ENCODE measurements at regions not wholly inside any gene's neighbourhood (a gene's known extent, or its start where the extent isn't known, plus 50 kb on each side); places are given as distances from the start of the nearest gene placed in this dataset.
"Not testable (repeated sequence)": the region's sequence is repeated elsewhere in the genome, so short reads cannot be mapped to it uniquely, and the experiment has no call there.

- not testable (repeated sequence) for H3K23ac ChIP-seq (ENCODE audit: low read length); H4K91ac ChIP-seq (ENCODE audit: low read depth, low read length); H2BK5ac ChIP-seq (ENCODE audit: low read depth, low read length, poor library complexity); H3K27ac ChIP-seq (ENCODE audit: low read depth, low read length); H3K4me1 ChIP-seq (ENCODE audit: control insufficient read depth in 1 of 2, insufficient read depth in 2 of 2, low read length in 2 of 2); H2AK5ac ChIP-seq (ENCODE audit: low read length); H3K14ac ChIP-seq (ENCODE audit: low read length); H2BK12ac ChIP-seq (ENCODE audit: low read length); H3K9ac ChIP-seq (ENCODE audit: low read length); H3K79me1 ChIP-seq (ENCODE audit: low read length); DNase-seq; H4K12ac ChIP-seq (ENCODE audit: low read depth, low read length); H3K79me2 ChIP-seq (ENCODE audit: control insufficient read depth, insufficient read depth, low read length, poor library complexity); H2AFZ ChIP-seq (ENCODE audit: insufficient read depth, low read length, poor library complexity); H3K4me2 ChIP-seq (ENCODE audit: low read length); H3K4me3 ChIP-seq (ENCODE audit: low read depth, low read length); H4K8ac ChIP-seq (ENCODE audit: low read depth, low read length); H3K18ac ChIP-seq (ENCODE audit: low read length); H2BK120ac ChIP-seq (ENCODE audit: insufficient read depth, low read length, poor library complexity); H3K4ac ChIP-seq (ENCODE audit: low read depth, low read length); H3K36me3 ChIP-seq (ENCODE audit: control insufficient read depth in 1 of 2, insufficient read depth in 2 of 2, low read length in 2 of 2); H3K27me3 ChIP-seq (ENCODE audit: insufficient read depth, low read length); H3K9me3 ChIP-seq (ENCODE audit: insufficient read depth, low read depth, low read length)
- WGBS (ENCODE audit: extremely low coverage, insufficient coverage, insufficient read length) = no CpG with 5 or more reads among the region's 5 CpGs
Observed at GRCh38 chr4:19154267-19154666, 1097.4 kb upstream of the SLIT2 start.

DNA sequence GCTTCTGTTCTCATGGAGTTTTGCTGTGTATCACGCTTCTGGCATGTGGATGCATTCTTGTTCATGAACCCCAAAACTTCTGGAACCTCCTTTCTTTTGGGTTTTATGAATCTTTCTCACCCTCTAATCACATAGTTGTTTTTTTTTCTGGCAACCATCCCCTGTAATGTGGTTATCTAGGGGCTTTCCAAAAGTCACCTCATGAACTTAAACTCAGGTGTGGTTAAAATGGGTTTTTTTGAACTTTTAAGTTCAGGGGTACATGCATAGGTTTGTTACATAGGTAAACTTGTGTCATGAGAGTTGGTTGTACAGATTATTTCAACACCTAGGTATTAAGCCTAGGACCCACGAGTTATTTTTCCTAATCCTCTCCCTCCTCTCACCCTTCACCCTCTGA lies 1099.4 kb upstream of the SLIT2 start:
- no peaks in the 10 kb centered on the region for H3K36me3 ChIP-seq (ENCODE audit: control insufficient read depth in 1 of 2, insufficient read depth in 2 of 2, low read length in 2 of 2)
- H2BK120ac ChIP-seq (ENCODE audit: insufficient read depth, low read length, poor library complexity) = no peak overlapping the region
- H3K9me3 ChIP-seq (ENCODE audit: insufficient read depth, low read depth, low read length) = no peaks in the 10 kb centered on the region
- H3K4me2 ChIP-seq (ENCODE audit: low read length) = no peak overlapping the region
- no peak overlapping the region for H3K4ac ChIP-seq (ENCODE audit: low read depth, low read length)
- H3K27ac ChIP-seq (ENCODE audit: low read depth, low read length) = no peak overlapping the region
- H3K79me1 ChIP-seq (ENCODE audit: low read length) = no peaks in the 10 kb centered on the region
- no peak overlapping the region for H4K8ac ChIP-seq (ENCODE audit: low read depth, low read length)
- peaks cover 0 to 2% of the 10 kb centered on the region in 2 experiments for H3K4me1 ChIP-seq (ENCODE audit: control insufficient read depth in 1 of 2, insufficient read depth in 2 of 2, low read length in 2 of 2)
- no peak overlapping the region for H3K23ac ChIP-seq (ENCODE audit: low read length)
- no peak overlapping the region for H2BK5ac ChIP-seq (ENCODE audit: low read depth, low read length, poor library complexity)
- no peak overlapping the region for H2AFZ ChIP-seq (ENCODE audit: insufficient read depth, low read length, poor library complexity)
- H3K79me2 ChIP-seq (ENCODE audit: control insufficient read depth, insufficient read depth, low read length, poor library complexity) = no peaks in the 10 kb centered on the region
- no peak overlapping the region for H4K12ac ChIP-seq (ENCODE audit: low read depth, low read length)
- no peak overlapping the region for H3K4me3 ChIP-seq (ENCODE audit: low read depth, low read length)
- no peak overlapping the region for H3K18ac ChIP-seq (ENCODE audit: low read length)
- no peak overlapping the region for H4K91ac ChIP-seq (ENCODE audit: low read depth, low read length)
- DNase-seq = no peak
- no CpG with 5 or more reads among the region's 2 CpGs for WGBS (ENCODE audit: extremely low coverage, insufficient coverage, insufficient read length)
- H3K9ac ChIP-seq (ENCODE audit: low read length) = no peak overlapping the region
- no peak overlapping the region for H2BK12ac ChIP-seq (ENCODE audit: low read length)
- H2AK5ac ChIP-seq (ENCODE audit: low read length) = no peak overlapping the region
- no peak overlapping the region for H3K14ac ChIP-seq (ENCODE audit: low read length)
- H3K27me3 ChIP-seq (ENCODE audit: insufficient read depth, low read length) = no peaks in the 10 kb centered on the region

- H4K91ac ChIP-seq (ENCODE audit: low read depth, low read length) = no peak overlapping the region
- H2AFZ ChIP-seq (ENCODE audit: insufficient read depth, low read length, poor library complexity) = no peak overlapping the region
- H3K4me1 ChIP-seq (ENCODE audit: control insufficient read depth in 1 of 2, insufficient read depth in 2 of 2, low read length in 2 of 2) = peaks cover 0 to under 1% of the 10 kb centered on the region in 2 experiments
- no peak overlapping the region for H4K12ac ChIP-seq (ENCODE audit: low read depth, low read length)
- H3K9me3 ChIP-seq (ENCODE audit: insufficient read depth, low read depth, low read length) = no peaks in the 10 kb centered on the region
- H3K4me3 ChIP-seq (ENCODE audit: low read depth, low read length) = no peak overlapping the region
- no peaks in the 10 kb centered on the region for H3K79me1 ChIP-seq (ENCODE audit: low read length)
- H3K27me3 ChIP-seq (ENCODE audit: insufficient read depth, low read length) = no peaks in the 10 kb centered on the region
- no peaks in the 10 kb centered on the region for H3K79me2 ChIP-seq (ENCODE audit: control insufficient read depth, insufficient read depth, low read length, poor library complexity)
- no peak overlapping the region for H4K8ac ChIP-seq (ENCODE audit: low read depth, low read length)
- no peaks in the 10 kb centered on the region for H3K36me3 ChIP-seq (ENCODE audit: control insufficient read depth in 1 of 2, insufficient read depth in 2 of 2, low read length in 2 of 2)
- H3K27ac ChIP-seq (ENCODE audit: low read depth, low read length) = no peak overlapping the region
- no peak overlapping the region for H3K18ac ChIP-seq (ENCODE audit: low read length)
- H3K14ac ChIP-seq (ENCODE audit: low read length) = no peak overlapping the region
- no peak overlapping the region for H3K23ac ChIP-seq (ENCODE audit: low read length)
- WGBS (ENCODE audit: extremely low coverage, insufficient coverage, insufficient read length) = no CpG with 5 or more reads among the region's 1 CpG
- no peak overlapping the region for H2BK120ac ChIP-seq (ENCODE audit: insufficient read depth, low read length, poor library complexity)
- DNase-seq = no peak
- no peak overlapping the region for H2AK5ac ChIP-seq (ENCODE audit: low read length)
- H3K9ac ChIP-seq (ENCODE audit: low read length) = no peak overlapping the region
- H3K4me2 ChIP-seq (ENCODE audit: low read length) = no peak overlapping the region
- no peak overlapping the region for H3K4ac ChIP-seq (ENCODE audit: low read depth, low read length)
- H2BK5ac ChIP-seq (ENCODE audit: low read depth, low read length, poor library complexity) = no peak overlapping the region
- no peak overlapping the region for H2BK12ac ChIP-seq (ENCODE audit: low read length)
Observed at GRCh38 chr4:19151684-19152083, 1100.0 kb upstream of the SLIT2 start.

DNA sequence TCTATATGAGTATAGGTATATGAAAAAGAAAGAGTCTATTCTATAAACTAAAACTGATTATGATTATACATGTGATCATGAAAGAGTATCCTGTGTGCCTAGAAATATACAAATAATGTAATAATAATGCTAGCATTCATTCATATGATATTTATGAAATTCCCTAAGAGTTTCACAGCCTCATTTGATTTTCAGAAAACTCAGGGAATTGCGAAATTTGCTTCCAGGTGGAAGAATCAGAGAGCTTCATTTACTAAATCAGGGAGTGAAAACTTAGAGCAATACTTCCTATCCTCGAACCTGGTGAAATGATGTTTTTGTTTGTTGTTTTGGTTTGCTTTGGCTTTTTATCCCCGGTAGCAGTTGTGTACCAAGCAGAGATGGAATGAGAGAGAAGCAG lies 1105.7 kb upstream of the SLIT2 start:
- no peak overlapping the region for H4K12ac ChIP-seq (ENCODE audit: low read depth, low read length)

More for the DNA sequence above, 1105.7 kb upstream of the SLIT2 start:
- no peak overlapping the region for H3K4me3 ChIP-seq (ENCODE audit: low read depth, low read length)
- H2BK120ac ChIP-seq (ENCODE audit: insufficient read depth, low read length, poor library complexity) = no peak overlapping the region
- no peak overlapping the region for H2AK5ac ChIP-seq (ENCODE audit: low read length)
- H2AFZ ChIP-seq (ENCODE audit: insufficient read depth, low read length, poor library complexity) = no peak overlapping the region
- no peaks in the 10 kb centered on the region for H3K79me1 ChIP-seq (ENCODE audit: low read length)
- H3K79me2 ChIP-seq (ENCODE audit: control insufficient read depth, insufficient read depth, low read length, poor library complexity) = no peaks in the 10 kb centered on the region
- H3K18ac ChIP-seq (ENCODE audit: low read length) = no peak overlapping the region
- no peak overlapping the region for H3K4ac ChIP-seq (ENCODE audit: low read depth, low read length)
- no peaks in the 10 kb centered on the region for H3K4me1 ChIP-seq (ENCODE audit: control insufficient read depth in 1 of 2, insufficient read depth in 2 of 2, low read length in 2 of 2)
- H4K91ac ChIP-seq (ENCODE audit: low read depth, low read length) = no peak overlapping the region
- no peak overlapping the region for H3K9ac ChIP-seq (ENCODE audit: low read length)
- no CpG with 5 or more reads among the region's 3 CpGs for whole genome bisulfite sequencing (ENCODE audit: extremely low coverage, insufficient coverage, insufficient read length)
- H3K9me3 ChIP-seq (ENCODE audit: insufficient read depth, low read depth, low read length) = no peaks in the 10 kb centered on the region
- no peak overlapping the region for H3K4me2 ChIP-seq (ENCODE audit: low read length)
- H3K14ac ChIP-seq (ENCODE audit: low read length) = no peak overlapping the region
- no peak overlapping the region for H2BK5ac ChIP-seq (ENCODE audit: low read depth, low read length, poor library complexity)
- no peaks in the 10 kb centered on the region for H3K27me3 ChIP-seq (ENCODE audit: insufficient read depth, low read length)
- no peak overlapping the region for H2BK12ac ChIP-seq (ENCODE audit: low read length)
- no peaks in the 10 kb centered on the region for H3K36me3 ChIP-seq (ENCODE audit: control insufficient read depth in 1 of 2, insufficient read depth in 2 of 2, low read length in 2 of 2)
- H3K27ac ChIP-seq (ENCODE audit: low read depth, low read length) = no peak overlapping the region
- H3K23ac ChIP-seq (ENCODE audit: low read length) = no peak overlapping the region
- H4K8ac ChIP-seq (ENCODE audit: low read depth, low read length) = no peak overlapping the region
- no peak for DNase-seq
